AG10803 (cell line): ENCODE measurements at regions not wholly inside any gene's neighbourhood (a gene's known extent, or its start where the extent isn't known, plus 50 kb on each side); places are given as distances from the start of the nearest gene placed in this dataset.
A peak's percentile ranks its signal among the peaks of the same experiment; 100 is the strongest.

Experiments
- DNase-seq: peaks from one replicate; pipeline ENCODE4 v3.0.0; 2010; ENCODE audit warnings: low read depth
- H3K4me3 ChIP-seq: 2 replicates; pipeline ENCODE4 v1.5.1; 2011; ENCODE audit warnings: mild to moderate bottlenecking, low read length, control low read depth
- CTCF ChIP-seq: conservative IDR thresholded peaks from 2 replicates; pipeline ENCODE4 v1.5.1; 2011; ENCODE audit warnings: mild to moderate bottlenecking, low read length, control low read depth, inconsistent platforms

- DNase-seq: no peak
- no peak overlapping the region for H3K4me3 ChIP-seq
- TF ChIP-seq CTCF: no peak
These were observed 107.7 kb upstream of the ATXN1 start for GRCh38 chr6:16868968-16869367.

- TF ChIP-seq CTCF: no peak
- DNase-seq: no peak
- H3K4me3 ChIP-seq: no peak overlapping the region
These were observed 96.8 kb upstream of the ATXN1 start for GRCh38 chr6:16857969-16858592.

GRCh38 chr6:16855460-16855859 is 94.2 kb upstream of the ATXN1 start:
- TF ChIP-seq CTCF: no peak
- DNase-seq: no peak

GRCh38 chr6:16854986-16855385 is 93.7 kb upstream of the ATXN1 start:
- no peak for DNase-seq
- no peak for TF ChIP-seq CTCF
- H3K4me3 ChIP-seq: no peak overlapping the region

More at GRCh38 chr6:16855460-16855859, 94.2 kb upstream of the ATXN1 start:
- H3K4me3 ChIP-seq: no peak overlapping the region

- DNase-seq: no peak
- H3K4me3 ChIP-seq: no peak overlapping the region
- TF ChIP-seq CTCF: no peak
These were observed 91.4 kb upstream of the ATXN1 start for GRCh38 chr6:16852671-16853070.

GRCh38 chr6:16851758-16852157 is 90.5 kb upstream of the ATXN1 start:
- TF ChIP-seq CTCF: no peak
- no peak for DNase-seq
- no peak overlapping the region for H3K4me3 ChIP-seq

- H3K4me3 ChIP-seq: no peak overlapping the region
- TF ChIP-seq CTCF: no peak
- DNase-seq: peak; percentile 38
These were observed 89.8 kb upstream of the ATXN1 start for GRCh38 chr6:16851044-16851540.
